ENCODE measurements at regions not wholly inside any gene's neighbourhood (a gene's known extent, or its start where the extent isn't known, plus 50 kb on each side); places are given as distances from the start of the nearest gene placed in this dataset.
A peak's percentile ranks its signal among the peaks of the same experiment; 100 is the strongest.

- no peak for DNase-seq (ENCODE audit: low read depth, low spot score)
Observed at GRCh38 chr6:156379392-156380289, 397.5 kb upstream of the ARID1B start.

GRCh38 chr6:156378853-156379252 is 398.3 kb upstream of the ARID1B start:
- no peak for DNase-seq (ENCODE audit: low read depth, low spot score)

- no peak for DNase-seq (ENCODE audit: low read depth, low spot score)
Observed at GRCh38 chr6:156376091-156376490, 401.1 kb upstream of the ARID1B start.

GRCh38 chr6:156359912-156360311 is 417.3 kb upstream of the ARID1B start:
- DNase-seq (ENCODE audit: low read depth, low spot score) = no peak

- no peak for DNase-seq (ENCODE audit: low read depth, low spot score)
Observed at GRCh38 chr6:156352861-156353260, 424.3 kb upstream of the ARID1B start.

DNA sequence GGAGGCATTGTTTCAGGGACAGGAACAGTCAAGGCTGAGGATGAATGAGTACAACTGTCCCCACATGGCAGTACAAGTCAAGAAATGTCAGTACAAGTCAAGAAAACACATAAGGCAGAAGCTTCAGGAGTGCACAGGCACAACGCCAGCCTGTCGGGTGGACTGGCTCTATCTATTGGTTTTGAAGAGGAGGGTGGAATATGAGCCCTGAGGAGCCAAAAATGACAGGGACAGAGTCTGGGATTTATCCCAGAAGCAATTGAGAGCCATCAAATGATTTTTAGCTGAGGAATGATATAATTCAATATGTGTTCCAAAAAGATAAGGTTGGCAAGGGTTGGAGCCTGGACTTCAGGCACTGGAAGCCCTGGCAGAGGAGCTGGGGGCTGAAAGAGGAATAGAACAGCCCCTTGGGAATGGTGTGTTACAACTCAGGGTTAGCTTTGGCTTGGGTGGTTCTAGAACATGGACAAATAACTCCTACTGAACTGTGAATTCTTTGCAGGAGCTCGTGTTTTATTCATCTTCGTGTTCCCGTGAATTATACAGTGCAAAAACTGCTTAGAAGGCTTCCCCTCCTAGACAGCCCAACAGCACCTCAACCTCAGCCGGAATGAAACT is 425.7 kb upstream of the ARID1B start:
- DNase-seq (ENCODE audit: low read depth, low spot score) = no peak

GRCh38 chr6:156350337-156350736 is 426.8 kb upstream of the ARID1B start:
- no peak for DNase-seq (ENCODE audit: low read depth, low spot score)

GRCh38 chr6:156348849-156349248 is 428.3 kb upstream of the ARID1B start:
- no peak for DNase-seq (ENCODE audit: low read depth, low spot score)

DNA sequence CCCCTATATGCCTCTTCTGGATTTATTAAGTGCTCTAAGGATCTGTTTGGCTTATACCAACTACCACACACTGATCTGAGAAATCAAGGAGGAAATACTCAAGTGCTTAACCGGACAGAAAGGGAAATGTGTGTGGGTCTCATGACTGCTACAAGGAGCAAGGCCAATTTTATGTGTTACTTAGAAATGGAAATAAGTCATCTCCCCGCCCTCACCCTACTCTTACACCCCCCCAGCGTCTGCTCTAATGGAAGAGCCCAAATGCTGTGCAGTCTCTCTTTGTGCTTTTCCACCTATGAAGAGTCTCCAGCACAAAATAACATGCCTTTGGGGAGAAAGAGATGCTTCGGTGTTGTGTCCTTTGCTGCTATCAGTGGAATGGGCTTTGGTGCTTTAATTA is 428.8 kb upstream of the ARID1B start:
- DNase-seq (ENCODE audit: low read depth, low spot score) = peak; percentile 75

GRCh38 chr6:156347656-156348055 is 429.5 kb upstream of the ARID1B start:
- peak; percentile 41 for DNase-seq (ENCODE audit: low read depth, low spot score)

- DNase-seq (ENCODE audit: low read depth, low spot score) = peak; percentile 13
Observed at GRCh38 chr6:156347246-156347645, 429.9 kb upstream of the ARID1B start.

GRCh38 chr6:156345700-156346099 is 431.5 kb upstream of the ARID1B start:
- no peak for DNase-seq (ENCODE audit: low read depth, low spot score)

- DNase-seq (ENCODE audit: low read depth, low spot score) = no peak
Observed at GRCh38 chr6:156344491-156344890, 432.7 kb upstream of the ARID1B start.

- no peak for DNase-seq (ENCODE audit: low read depth, low spot score)
Observed at GRCh38 chr6:156337801-156338200, 439.4 kb upstream of the ARID1B start.

- DNase-seq (ENCODE audit: low read depth, low spot score) = no peak
Observed at GRCh38 chr6:156336733-156337132, 440.4 kb upstream of the ARID1B start.

- no peak for DNase-seq (ENCODE audit: low read depth, low spot score)
Observed at GRCh38 chr6:156336089-156336488, 441.1 kb upstream of the ARID1B start.

DNA sequence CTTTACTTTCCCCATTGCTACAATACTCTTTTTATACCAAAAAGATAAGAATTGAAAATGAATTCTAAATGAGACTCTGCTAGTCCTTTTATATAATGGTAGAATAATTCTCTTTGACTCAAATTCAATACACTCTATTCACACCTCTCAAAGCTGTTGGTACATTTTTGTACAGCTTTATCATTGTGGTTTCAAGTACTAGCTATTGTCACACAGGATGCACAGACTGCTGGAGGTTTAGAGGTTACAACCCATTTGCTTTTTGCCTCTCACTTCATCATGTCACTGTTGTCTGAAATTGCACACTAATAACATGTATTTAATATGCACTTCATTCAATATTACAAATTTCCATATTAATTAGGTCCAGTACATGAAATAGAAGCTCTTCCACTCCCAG is 442.2 kb upstream of the ARID1B start:
- no peak for DNase-seq (ENCODE audit: low read depth, low spot score)

GRCh38 chr6:156319707-156320106 is 457.5 kb upstream of the ARID1B start:
- no peak for DNase-seq (ENCODE audit: low read depth, low spot score)

GRCh38 chr6:156316583-156317125 is 460.5 kb upstream of the ARID1B start:
- DNase-seq (ENCODE audit: low read depth, low spot score) = no peak

DNA sequence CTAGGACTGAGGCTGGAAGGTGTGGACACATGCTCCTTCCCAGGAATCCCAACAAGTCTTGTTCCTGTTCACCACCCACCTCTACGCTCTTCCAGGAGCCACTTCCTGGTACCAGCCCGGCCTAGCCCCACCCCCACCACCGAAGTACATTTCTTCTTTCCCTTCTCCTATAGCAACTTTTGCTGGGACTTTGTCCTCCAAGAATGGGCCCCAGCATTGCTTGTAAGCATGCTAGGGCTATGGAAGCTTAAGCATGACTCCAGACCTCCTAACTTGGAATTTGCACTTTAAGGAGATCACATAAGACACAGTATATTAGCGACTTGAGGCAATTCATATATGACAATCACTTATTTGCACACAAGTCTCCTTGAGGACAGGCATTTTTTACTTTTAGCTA is 462.0 kb upstream of the ARID1B start:
- DNase-seq (ENCODE audit: low read depth, low spot score) = no peak

GRCh38 chr6:156313037-156313436 is 464.1 kb upstream of the ARID1B start:
- no peak for DNase-seq (ENCODE audit: low read depth, low spot score)

- DNase-seq (ENCODE audit: low read depth, low spot score) = no peak
Observed at GRCh38 chr6:156311291-156311690, 465.9 kb upstream of the ARID1B start.

GRCh38 chr6:156310701-156311100 is 466.5 kb upstream of the ARID1B start:
- no peak for DNase-seq (ENCODE audit: low read depth, low spot score)

Measured in pulmonary artery endothelial cell (primary cell).